Caco-2 (cell line): ENCODE measurements at regions not wholly inside any gene's neighbourhood (a gene's known extent, or its start where the extent isn't known, plus 50 kb on each side); places are given as distances from the start of the nearest gene placed in this dataset.
"Not testable (repeated sequence)": the region's sequence is repeated elsewhere in the genome, so short reads cannot be mapped to it uniquely, and the experiment has no call there.

Experiments
- BruUV-seq: library from RNA; stranded (reverse); fragments of 400-500 nt; replicated peaks from 2 replicates; lab custom pipeline; 2021; lab: Mats Ljungman, UMichigan
- CTCF ChIA-PET: fragments of 300-600 bp; sonication (Branson Sonifier 250); formaldehyde crosslinking; loops from one replicate; lab custom pipeline; 2022; ENCODE audit warnings: antibody characterized with exemption; lab: Charles Lee
- POLR2A ChIA-PET: fragments of 300-600 bp; sonication (Branson Sonifier 250); formaldehyde crosslinking; loops from one replicate; lab custom pipeline; 2022; ENCODE audit warnings: antibody characterized with exemption; lab: Charles Lee
- DNase-seq, 2 experiments: peaks; one replicate each; pipeline versions ENCODE4 v3.0.0 to v3.0.0-alpha.2; 2020 to 2022
- H3K27me3 ChIP-seq: replicated peaks from 2 replicates; pipeline ENCODE4 v1.6.0; 2011; ENCODE audit warnings: low read length; ENCODE audit not compliant: control insufficient read depth, insufficient read depth
- H3K36me3 ChIP-seq: 2 replicates; pipeline ENCODE4 v1.5.1; 2011; ENCODE audit warnings: low read length; ENCODE audit not compliant: control insufficient read depth, insufficient read depth
- H3K4me1 ChIP-seq: fragments of 250-450 bp; sonication (Bioruptor Pico); 2 replicates; pipeline ENCODE4 v1.5.1; 2020; ENCODE audit warnings: mild to moderate bottlenecking
- H3K4me3 ChIP-seq: 2 replicates; pipeline ENCODE4 v1.5.1; 2011; ENCODE audit warnings: low read depth, mild to moderate bottlenecking, control low read depth, low read length
- H3K9me3 ChIP-seq: fragments of 250-450 bp; sonication (Bioruptor Pico); 2 replicates; pipeline ENCODE4 v1.5.1; 2020; ENCODE audit warnings: mild to moderate bottlenecking, moderate library complexity
- H3K27ac Mint-ChIP-seq: one replicate; pipeline ENCODE4 v1.8.0; 2022; ENCODE audit warnings: mixed read lengths; ENCODE audit not compliant: unreplicated experiment
- H3K27me3 Mint-ChIP-seq: one replicate; pipeline ENCODE4 v1.8.0; 2022; ENCODE audit warnings: mixed read lengths; ENCODE audit not compliant: insufficient read depth, unreplicated experiment
- H3K36me3 Mint-ChIP-seq: one replicate; pipeline ENCODE4 v1.8.0; 2022; ENCODE audit warnings: mild to moderate bottlenecking, mixed read lengths; ENCODE audit not compliant: insufficient read depth, unreplicated experiment
- H3K4me1 Mint-ChIP-seq: one replicate; pipeline ENCODE4 v1.8.0; 2022; ENCODE audit warnings: low read depth, mixed read lengths; ENCODE audit not compliant: unreplicated experiment
- H3K4me3 Mint-ChIP-seq: one replicate; pipeline ENCODE4 v1.8.0; 2022; ENCODE audit warnings: mild to moderate bottlenecking, moderate library complexity, mixed read lengths; ENCODE audit not compliant: unreplicated experiment
- H3K9me3 Mint-ChIP-seq: one replicate; pipeline ENCODE4 v1.8.0; 2022; ENCODE audit warnings: mixed read lengths; ENCODE audit not compliant: unreplicated experiment
- intact Hi-C: fragments of 100-400 bp; cut with micrococcal nuclease; formaldehyde crosslinking; loops from one replicate; pipeline ENCODE4 v1.10.0; 2022; ENCODE audit not compliant: unreplicated experiment
- TF ChIP-seq, protein P1 (sequence below), 2 experiments: fragments of 200-600 bp in 1 of 2; IDR thresholded peaks; 1 replicate in 1 of 2; 2 replicates in 1 of 2; pipeline versions ENCODE4 v1.5.1 to v1.8.0; 2011 to 2022; ENCODE audit warnings: antibody characterized with exemption in 1 of 2, control low read depth in 1 of 2, inconsistent platforms in 1 of 2, low read depth in 1 of 2, low read length in 1 of 2, mild to moderate bottlenecking in 1 of 2, moderate library complexity in 1 of 2; ENCODE audit not compliant: insufficient read depth in 1 of 2, severe bottlenecking in 1 of 2, unreplicated experiment in 1 of 2

DNA sequence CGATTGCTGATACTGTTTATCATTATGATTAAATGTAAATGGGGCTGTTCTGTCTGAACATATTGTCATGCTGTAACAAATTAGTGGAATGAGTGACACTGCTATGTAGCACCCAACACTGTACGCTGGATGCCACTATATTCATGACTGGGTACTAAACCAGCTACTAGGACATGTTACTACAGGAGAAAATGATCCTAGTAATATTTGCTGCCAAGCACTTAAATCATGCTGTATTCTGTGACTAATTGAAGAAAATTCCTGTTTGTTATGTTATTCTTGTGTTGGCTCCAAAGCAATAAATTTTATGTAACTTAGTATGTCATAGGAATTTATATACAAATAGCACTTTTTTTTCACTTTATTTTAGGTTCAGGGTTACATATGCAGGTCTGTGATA is 804.2 kb downstream of the CENPC start:
- no TSS peak for BruUV-seq
- Histone ChIP-seq H3K9me3 (no peaks in the 10 kb centered on the region), H3K4me3 (no peak overlapping the region), H3K36me3 (no peaks in the 10 kb centered on the region), H3K4me1 (no peaks in the 10 kb centered on the region), H3K27me3 (no peaks in the 10 kb centered on the region)
- H3K27me3 Mint-ChIP-seq, result no peaks in the 10 kb centered on the region
- no peak for DNase-seq
- H3K27ac Mint-ChIP-seq, result no peak overlapping the region
- intact Hi-C loops, result no loop called here
- no peaks in the 10 kb centered on the region for H3K4me1 Mint-ChIP-seq
- TF ChIP-seq, protein P1, sequence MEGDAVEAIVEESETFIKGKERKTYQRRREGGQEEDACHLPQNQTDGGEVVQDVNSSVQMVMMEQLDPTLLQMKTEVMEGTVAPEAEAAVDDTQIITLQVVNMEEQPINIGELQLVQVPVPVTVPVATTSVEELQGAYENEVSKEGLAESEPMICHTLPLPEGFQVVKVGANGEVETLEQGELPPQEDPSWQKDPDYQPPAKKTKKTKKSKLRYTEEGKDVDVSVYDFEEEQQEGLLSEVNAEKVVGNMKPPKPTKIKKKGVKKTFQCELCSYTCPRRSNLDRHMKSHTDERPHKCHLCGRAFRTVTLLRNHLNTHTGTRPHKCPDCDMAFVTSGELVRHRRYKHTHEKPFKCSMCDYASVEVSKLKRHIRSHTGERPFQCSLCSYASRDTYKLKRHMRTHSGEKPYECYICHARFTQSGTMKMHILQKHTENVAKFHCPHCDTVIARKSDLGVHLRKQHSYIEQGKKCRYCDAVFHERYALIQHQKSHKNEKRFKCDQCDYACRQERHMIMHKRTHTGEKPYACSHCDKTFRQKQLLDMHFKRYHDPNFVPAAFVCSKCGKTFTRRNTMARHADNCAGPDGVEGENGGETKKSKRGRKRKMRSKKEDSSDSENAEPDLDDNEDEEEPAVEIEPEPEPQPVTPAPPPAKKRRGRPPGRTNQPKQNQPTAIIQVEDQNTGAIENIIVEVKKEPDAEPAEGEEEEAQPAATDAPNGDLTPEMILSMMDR (IDR thresholded peaks at IDR 0.05; ENCODE audit: insufficient read depth in 1 of 2, low read depth in 1 of 2, low read length in 1 of 2, severe bottlenecking in 1 of 2, unreplicated experiment in 1 of 2), result no peak
- no peaks in the 10 kb centered on the region for H3K36me3 Mint-ChIP-seq
- no peaks in the 10 kb centered on the region for H3K9me3 Mint-ChIP-seq
- ChIA-PET CTCF (no interaction called here), POLR2A (no interaction called here)
- H3K4me3 Mint-ChIP-seq, result no peak overlapping the region

DNA sequence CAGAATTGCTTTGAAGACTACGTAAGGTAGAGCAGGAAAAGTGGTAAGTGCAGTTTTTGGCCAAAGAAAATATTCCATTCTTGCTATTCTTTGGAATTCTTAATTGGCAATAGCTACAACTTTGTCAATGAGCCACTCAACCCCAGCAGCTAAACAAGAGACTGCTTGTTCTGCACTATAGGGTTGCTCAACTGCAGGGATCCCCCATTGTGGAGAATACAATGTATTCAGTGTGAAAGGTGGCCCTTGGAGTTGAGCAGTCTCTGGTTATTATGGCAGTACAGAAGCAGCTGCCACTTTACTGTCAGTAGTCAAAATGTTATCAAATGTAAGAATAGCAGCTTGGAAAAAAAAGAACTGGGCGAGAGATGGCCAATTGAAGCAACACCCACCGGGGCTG is 808.7 kb downstream of the CENPC start:
- H3K27me3 Mint-ChIP-seq, result no peaks in the 10 kb centered on the region
- Histone ChIP-seq H3K27me3 (no peaks in the 10 kb centered on the region), H3K4me1 (no peaks in the 10 kb centered on the region), H3K4me3 (no peak overlapping the region), H3K9me3 (no peaks in the 10 kb centered on the region), H3K36me3 (no peaks in the 10 kb centered on the region)
- no peaks in the 10 kb centered on the region for H3K4me1 Mint-ChIP-seq
- H3K9me3 Mint-ChIP-seq, result no peaks in the 10 kb centered on the region
- H3K27ac Mint-ChIP-seq, result no peak overlapping the region
- DNase-seq, result no peak
- ChIA-PET POLR2A (no interaction called here), CTCF (no interaction called here)
- no TSS peak for BruUV-seq
- no peaks in the 10 kb centered on the region for H3K36me3 Mint-ChIP-seq
- TF ChIP-seq, protein P1 (IDR thresholded peaks at IDR 0.05; ENCODE audit: insufficient read depth in 1 of 2, low read depth in 1 of 2, low read length in 1 of 2, severe bottlenecking in 1 of 2, unreplicated experiment in 1 of 2), result no peak
- H3K4me3 Mint-ChIP-seq, result no peak overlapping the region
- intact Hi-C loops, result no loop called here

DNA sequence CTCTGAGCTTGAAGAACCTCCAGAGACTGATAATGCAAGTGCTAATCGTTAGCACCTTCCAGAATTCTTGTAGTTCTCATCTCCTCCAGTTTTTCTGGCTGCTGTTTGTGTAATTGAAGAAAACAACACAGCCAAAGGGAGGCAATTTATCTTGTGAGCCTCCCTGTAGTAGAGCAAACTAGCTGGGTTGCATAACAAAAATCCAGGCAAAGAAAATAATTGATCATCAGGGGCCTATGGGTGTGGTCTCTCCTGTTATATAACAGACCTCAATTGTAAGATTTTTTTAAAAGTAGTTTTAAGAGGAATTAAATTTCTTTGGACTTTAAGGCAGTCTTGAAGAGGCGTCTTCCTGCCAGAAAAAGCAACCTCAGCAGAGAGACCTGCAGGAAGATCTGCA is 817.0 kb downstream of the CENPC start:
- Mint-ChIP-seq H3K36me3 (no peaks in the 10 kb centered on the region), H3K4me3 (no peak overlapping the region), H3K4me1 (no peaks in the 10 kb centered on the region), H3K9me3 (no peaks in the 10 kb centered on the region), H3K27ac (no peak overlapping the region), H3K27me3 (no peaks in the 10 kb centered on the region)
- Histone ChIP-seq H3K36me3 (no peaks in the 10 kb centered on the region), H3K4me1 (no peaks in the 10 kb centered on the region), H3K9me3 (no peaks in the 10 kb centered on the region), H3K27me3 (no peaks in the 10 kb centered on the region), H3K4me3 (no peak overlapping the region)
- no peak for DNase-seq
- CTCF ChIA-PET, result no interaction called here
- intact Hi-C loops, result no loop called here
- TF ChIP-seq, protein P1 (IDR thresholded peaks at IDR 0.05; ENCODE audit: insufficient read depth in 1 of 2, low read depth in 1 of 2, low read length in 1 of 2, severe bottlenecking in 1 of 2, unreplicated experiment in 1 of 2), result no peak
- POLR2A ChIA-PET, result no interaction called here
- BruUV-seq, result no TSS peak

DNA sequence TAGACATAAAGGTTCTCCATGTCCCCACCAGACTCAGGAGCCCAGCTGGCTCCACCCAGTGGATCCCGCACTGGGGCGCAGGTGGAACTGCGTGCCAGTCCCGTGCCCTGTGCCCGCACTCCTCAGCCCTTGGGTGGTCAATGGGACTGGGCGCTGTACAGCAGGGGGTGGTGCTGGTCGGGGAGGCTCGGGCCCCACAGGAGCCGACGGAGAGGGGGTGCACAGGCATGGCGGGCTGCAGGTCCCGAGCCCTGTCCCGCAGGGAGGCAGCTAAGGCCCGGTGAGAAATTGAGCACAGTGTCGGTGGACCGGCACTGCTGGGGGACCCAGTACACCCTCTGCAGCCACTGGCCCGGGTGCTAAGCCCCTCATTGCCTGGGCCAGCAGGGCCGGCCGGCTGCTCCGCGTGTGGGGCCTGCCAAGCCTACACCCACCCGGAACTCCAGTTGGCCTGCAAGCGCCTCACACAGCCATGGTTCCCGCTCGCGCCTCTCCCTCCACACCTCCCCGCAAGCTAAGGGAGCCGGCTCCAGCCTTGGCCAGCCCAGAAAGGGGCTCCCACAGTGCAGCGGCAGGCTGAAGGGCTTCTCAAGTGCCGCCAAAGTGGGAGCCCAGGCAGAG is 832.9 kb downstream of the CENPC start:
- POLR2A ChIA-PET, H3K9me3 Mint-ChIP-seq, H3K4me1 Mint-ChIP-seq, H3K27me3 Mint-ChIP-seq, H3K4me3 Mint-ChIP-seq, H3K4me3 ChIP-seq, H3K4me1 ChIP-seq, H3K36me3 Mint-ChIP-seq, DNase-seq, H3K27me3 ChIP-seq, H3K27ac Mint-ChIP-seq, intact Hi-C loops, BruUV-seq, H3K36me3 ChIP-seq, H3K9me3 ChIP-seq, CTCF ChIA-PET: not testable (repeated sequence)
